ENCODE measurements at regions not wholly inside any gene's neighbourhood (a gene's known extent, or its start where the extent isn't known, plus 50 kb on each side); places are given as distances from the start of the nearest gene placed in this dataset.

- Histone ChIP-seq H3K36me3 (ENCODE audit: control insufficient read depth in 1 of 2, insufficient read depth in 2 of 2, low read depth in 1 of 2, low read length in 2 of 2) (no peaks in the 10 kb centered on the region), H3K4me3 (ENCODE audit: insufficient read depth in 1 of 2, low read depth in 1 of 2, low read length in 2 of 2) (no peak overlapping the region), H4K91ac (ENCODE audit: low read length) (no peak overlapping the region), H3K9me3 (ENCODE audit: control insufficient read depth, low read length) (no peaks in the 10 kb centered on the region), H3K14ac (ENCODE audit: low read length in 2 of 2) (no peak overlapping the region), H3K27me3 (ENCODE audit: control insufficient read depth in 1 of 2, insufficient read depth in 1 of 2, low read length in 2 of 2) (peaks cover 0 to 5% of the 10 kb centered on the region in 2 experiments), H2AFZ (ENCODE audit: low read depth, low read length) (no peak overlapping the region), H3K23ac (ENCODE audit: low read length in 2 of 2) (no peak overlapping the region), H2BK15ac (ENCODE audit: low read depth, poor library complexity, severe bottlenecking) (no peak overlapping the region), H4K8ac (ENCODE audit: low read length) (no peak overlapping the region), H2BK12ac (ENCODE audit: low read length in 2 of 2) (no peak overlapping the region), H2AK5ac (ENCODE audit: low read length, severe bottlenecking) (no peak overlapping the region), H3K18ac (ENCODE audit: low read depth in 1 of 2, low read length in 2 of 2) (no peak overlapping the region), H3K4me1 (ENCODE audit: control insufficient read depth, insufficient read depth, low read depth, low read length) (no peaks in the 10 kb centered on the region), H2BK5ac (ENCODE audit: low read depth, low read length, poor library complexity, severe bottlenecking) (no peak overlapping the region), H3K27ac (ENCODE audit: low read length, poor library complexity, severe bottlenecking) (no peak overlapping the region), H3K4me2 (ENCODE audit: low read length, poor library complexity, severe bottlenecking) (no peak overlapping the region), H3K9ac (ENCODE audit: low read length) (no peak overlapping the region), H2BK120ac (ENCODE audit: low read depth, low read length) (no peak overlapping the region), H3K79me1 (replicated peaks; ENCODE audit: low read length, poor library complexity, severe bottlenecking) (no peaks in the 10 kb centered on the region), H3K4ac (ENCODE audit: low read depth in 1 of 2, low read length in 2 of 2) (no peak overlapping the region)
- peak; percentile 39 for DNase-seq
- whole genome bisulfite sequencing, result 55% methylated on average over 7 of the region's 8 CpGs
Observed at GRCh38 chr1:233790662-233791371, 113.7 kb upstream of the SLC35F3 start.

DNA sequence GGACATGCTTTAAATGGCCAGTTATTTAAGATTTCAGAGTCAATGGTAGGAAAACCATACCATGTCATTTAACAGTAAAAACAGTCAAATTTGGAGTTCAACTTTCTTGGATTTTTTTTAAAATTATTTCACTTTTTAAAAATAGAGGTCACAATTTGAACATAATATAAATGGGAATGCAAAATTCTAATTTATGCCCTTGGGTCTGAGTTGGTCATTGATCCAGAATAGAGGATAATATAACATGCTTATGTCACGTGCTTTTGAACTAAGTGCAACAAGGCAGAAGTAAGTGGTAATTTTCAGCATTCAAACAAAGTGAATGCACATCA is 113.1 kb upstream of the SLC35F3 start:
- WGBS, result 0% methylated on average over 1 of the region's 1 CpG

DNA sequence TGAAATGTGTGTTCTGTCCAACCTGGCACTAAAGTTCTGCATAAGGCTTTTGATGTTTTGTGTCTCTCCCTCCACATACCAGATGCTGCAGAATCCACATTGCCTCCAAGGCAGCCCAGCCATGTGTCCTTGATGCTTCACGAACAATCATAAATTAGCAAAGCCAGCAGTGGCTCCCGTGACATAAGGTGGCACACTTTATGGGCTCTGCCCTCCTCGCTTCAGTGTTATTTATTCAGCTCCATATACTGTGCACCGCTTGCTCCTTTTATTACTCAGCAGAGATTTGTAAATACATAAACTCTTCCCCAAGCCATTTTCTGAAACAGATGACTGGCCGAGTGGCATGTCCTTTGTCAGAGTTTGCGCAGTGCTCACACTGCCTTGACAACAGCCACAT is 112.8 kb upstream of the SLC35F3 start:
- Histone ChIP-seq H3K79me1 (replicated peaks; ENCODE audit: low read length, poor library complexity, severe bottlenecking) (no peaks in the 10 kb centered on the region), H3K14ac (ENCODE audit: low read length in 2 of 2) (no peak overlapping the region), H2AK5ac (ENCODE audit: low read length, severe bottlenecking) (no peak overlapping the region), H4K91ac (ENCODE audit: low read length) (no peak overlapping the region), H2BK12ac (ENCODE audit: low read length in 2 of 2) (no peak overlapping the region), H2BK15ac (ENCODE audit: low read depth, poor library complexity, severe bottlenecking) (no peak overlapping the region), H3K23ac (ENCODE audit: low read length in 2 of 2) (no peak overlapping the region), H3K4me2 (ENCODE audit: low read length, poor library complexity, severe bottlenecking) (no peak overlapping the region), H3K9me3 (ENCODE audit: control insufficient read depth, low read length) (no peaks in the 10 kb centered on the region), H3K4ac (ENCODE audit: low read depth in 1 of 2, low read length in 2 of 2) (no peak overlapping the region), H2BK5ac (ENCODE audit: low read depth, low read length, poor library complexity, severe bottlenecking) (no peak overlapping the region), H2BK120ac (ENCODE audit: low read depth, low read length) (no peak overlapping the region), H3K4me1 (ENCODE audit: control insufficient read depth, insufficient read depth, low read depth, low read length) (no peaks in the 10 kb centered on the region), H3K27ac (ENCODE audit: low read length, poor library complexity, severe bottlenecking) (no peak overlapping the region), H3K4me3 (ENCODE audit: insufficient read depth in 1 of 2, low read depth in 1 of 2, low read length in 2 of 2) (no peak overlapping the region), H3K36me3 (ENCODE audit: control insufficient read depth in 1 of 2, insufficient read depth in 2 of 2, low read depth in 1 of 2, low read length in 2 of 2) (no peaks in the 10 kb centered on the region), H3K27me3 (ENCODE audit: control insufficient read depth in 1 of 2, insufficient read depth in 1 of 2, low read length in 2 of 2) (peaks cover 0 to 5% of the 10 kb centered on the region in 2 experiments), H4K8ac (ENCODE audit: low read length) (no peak overlapping the region), H3K9ac (ENCODE audit: low read length) (no peak overlapping the region), H2AFZ (ENCODE audit: low read depth, low read length) (no peak overlapping the region), H3K18ac (ENCODE audit: low read depth in 1 of 2, low read length in 2 of 2) (no peak overlapping the region)
- DNase-seq, result no peak
- 82% methylated on average over 4 of the region's 6 CpGs for WGBS

More for the DNA sequence above, 113.1 kb upstream of the SLC35F3 start:
- H3K9ac ChIP-seq (ENCODE audit: low read length), result no peak overlapping the region
- H2BK15ac ChIP-seq (ENCODE audit: low read depth, poor library complexity, severe bottlenecking), result no peak overlapping the region
- H3K4me2 ChIP-seq (ENCODE audit: low read length, poor library complexity, severe bottlenecking), result no peak overlapping the region
- no peak overlapping the region for H2BK120ac ChIP-seq (ENCODE audit: low read depth, low read length)
- no peak overlapping the region for H3K18ac ChIP-seq (ENCODE audit: low read depth in 1 of 2, low read length in 2 of 2)
- H3K14ac ChIP-seq (ENCODE audit: low read length in 2 of 2), result no peak overlapping the region
- H3K4me3 ChIP-seq (ENCODE audit: insufficient read depth in 1 of 2, low read depth in 1 of 2, low read length in 2 of 2), result no peak overlapping the region
- H4K91ac ChIP-seq (ENCODE audit: low read length), result no peak overlapping the region
- no peak overlapping the region for H2AFZ ChIP-seq (ENCODE audit: low read depth, low read length)
- no peak overlapping the region for H2AK5ac ChIP-seq (ENCODE audit: low read length, severe bottlenecking)
- H3K27me3 ChIP-seq (ENCODE audit: control insufficient read depth in 1 of 2, insufficient read depth in 1 of 2, low read length in 2 of 2), result peaks cover 0 to 5% of the 10 kb centered on the region in 2 experiments
- no peak overlapping the region for H3K27ac ChIP-seq (ENCODE audit: low read length, poor library complexity, severe bottlenecking)
- no peak overlapping the region for H3K23ac ChIP-seq (ENCODE audit: low read length in 2 of 2)
- H2BK5ac ChIP-seq (ENCODE audit: low read depth, low read length, poor library complexity, severe bottlenecking), result no peak overlapping the region
- no peak overlapping the region for H4K8ac ChIP-seq (ENCODE audit: low read length)
- H3K79me1 ChIP-seq (replicated peaks; ENCODE audit: low read length, poor library complexity, severe bottlenecking), result no peaks in the 10 kb centered on the region
- H3K4ac ChIP-seq (ENCODE audit: low read depth in 1 of 2, low read length in 2 of 2), result no peak overlapping the region
- DNase-seq, result no peak
- no peaks in the 10 kb centered on the region for H3K4me1 ChIP-seq (ENCODE audit: control insufficient read depth, insufficient read depth, low read depth, low read length)
- no peak overlapping the region for H2BK12ac ChIP-seq (ENCODE audit: low read length in 2 of 2)
- H3K36me3 ChIP-seq (ENCODE audit: control insufficient read depth in 1 of 2, insufficient read depth in 2 of 2, low read depth in 1 of 2, low read length in 2 of 2), result no peaks in the 10 kb centered on the region
- no peaks in the 10 kb centered on the region for H3K9me3 ChIP-seq (ENCODE audit: control insufficient read depth, low read length)

GRCh38 chr1:233794863-233795262 is 109.6 kb upstream of the SLC35F3 start:
- Histone ChIP-seq H3K27me3 (ENCODE audit: control insufficient read depth in 1 of 2, insufficient read depth in 1 of 2, low read length in 2 of 2) (peaks cover 0 to 5% of the 10 kb centered on the region in 2 experiments), H2BK15ac (ENCODE audit: low read depth, poor library complexity, severe bottlenecking) (no peak overlapping the region), H2AFZ (ENCODE audit: low read depth, low read length) (no peak overlapping the region), H3K9ac (ENCODE audit: low read length) (no peak overlapping the region), H4K91ac (ENCODE audit: low read length) (no peak overlapping the region), H3K9me3 (ENCODE audit: control insufficient read depth, low read length) (no peaks in the 10 kb centered on the region), H3K14ac (ENCODE audit: low read length in 2 of 2) (no peak overlapping the region), H3K4ac (ENCODE audit: low read depth in 1 of 2, low read length in 2 of 2) (no peak overlapping the region), H3K27ac (ENCODE audit: low read length, poor library complexity, severe bottlenecking) (no peak overlapping the region), H2AK5ac (ENCODE audit: low read length, severe bottlenecking) (no peak overlapping the region), H3K36me3 (ENCODE audit: control insufficient read depth in 1 of 2, insufficient read depth in 2 of 2, low read depth in 1 of 2, low read length in 2 of 2) (no peaks in the 10 kb centered on the region), H2BK120ac (ENCODE audit: low read depth, low read length) (no peak overlapping the region), H3K79me1 (replicated peaks; ENCODE audit: low read length, poor library complexity, severe bottlenecking) (no peaks in the 10 kb centered on the region), H3K23ac (ENCODE audit: low read length in 2 of 2) (no peak overlapping the region), H3K4me1 (ENCODE audit: control insufficient read depth, insufficient read depth, low read depth, low read length) (no peaks in the 10 kb centered on the region), H3K4me3 (ENCODE audit: insufficient read depth in 1 of 2, low read depth in 1 of 2, low read length in 2 of 2) (no peak overlapping the region), H3K4me2 (ENCODE audit: low read length, poor library complexity, severe bottlenecking) (no peak overlapping the region), H2BK5ac (ENCODE audit: low read depth, low read length, poor library complexity, severe bottlenecking) (no peak overlapping the region), H3K18ac (ENCODE audit: low read depth in 1 of 2, low read length in 2 of 2) (no peak overlapping the region), H2BK12ac (ENCODE audit: low read length in 2 of 2) (no peak overlapping the region), H4K8ac (ENCODE audit: low read length) (no peak overlapping the region)
- no peak for DNase-seq
- 100% methylated on average over 1 of the region's 2 CpGs for WGBS
